Endothelial cell (in vitro differentiated cells): ENCODE measurements at regions not wholly inside any gene's neighbourhood (a gene's known extent, or its start where the extent isn't known, plus 50 kb on each side); places are given as distances from the start of the nearest gene placed in this dataset.

Source experiments
- DNase-seq: peaks from one replicate; pipeline ENCODE4 v3.0.0; 2021; ENCODE audit warnings: low spot score
- H3K27ac Mint-ChIP-seq: one replicate; pipeline ENCODE4 v1.8.0; 2021; ENCODE audit warnings: mixed read lengths, inconsistent platforms; ENCODE audit not compliant: unreplicated experiment
- H3K27me3 Mint-ChIP-seq: one replicate; pipeline ENCODE4 v1.8.0; 2021; ENCODE audit warnings: mild to moderate bottlenecking, moderate library complexity, mixed read lengths, inconsistent platforms; ENCODE audit not compliant: unreplicated experiment
- H3K36me3 Mint-ChIP-seq: one replicate; pipeline ENCODE4 v1.8.0; 2021; ENCODE audit warnings: mild to moderate bottlenecking, low read depth, mixed read lengths, inconsistent platforms; ENCODE audit not compliant: unreplicated experiment
- H3K4me1 Mint-ChIP-seq: one replicate; pipeline ENCODE4 v1.8.0; 2021; ENCODE audit warnings: mild to moderate bottlenecking, mixed read lengths, inconsistent platforms; ENCODE audit not compliant: unreplicated experiment
- H3K4me3 Mint-ChIP-seq: one replicate; pipeline ENCODE4 v1.8.0; 2021; ENCODE audit warnings: mild to moderate bottlenecking, mixed read lengths, inconsistent platforms; ENCODE audit not compliant: unreplicated experiment
- H3K9me3 Mint-ChIP-seq: one replicate; pipeline ENCODE4 v1.8.0; 2021; ENCODE audit warnings: mixed read lengths, inconsistent platforms; ENCODE audit not compliant: unreplicated experiment
- TF ChIP-seq, protein P1 (sequence below): fragments of 200-600 bp; sonication (generic); IDR thresholded peaks from one replicate; pipeline ENCODE4 v1.5.0; 2021; ENCODE audit warnings: antibody characterized with exemption; ENCODE audit not compliant: unreplicated experiment

DNA sequence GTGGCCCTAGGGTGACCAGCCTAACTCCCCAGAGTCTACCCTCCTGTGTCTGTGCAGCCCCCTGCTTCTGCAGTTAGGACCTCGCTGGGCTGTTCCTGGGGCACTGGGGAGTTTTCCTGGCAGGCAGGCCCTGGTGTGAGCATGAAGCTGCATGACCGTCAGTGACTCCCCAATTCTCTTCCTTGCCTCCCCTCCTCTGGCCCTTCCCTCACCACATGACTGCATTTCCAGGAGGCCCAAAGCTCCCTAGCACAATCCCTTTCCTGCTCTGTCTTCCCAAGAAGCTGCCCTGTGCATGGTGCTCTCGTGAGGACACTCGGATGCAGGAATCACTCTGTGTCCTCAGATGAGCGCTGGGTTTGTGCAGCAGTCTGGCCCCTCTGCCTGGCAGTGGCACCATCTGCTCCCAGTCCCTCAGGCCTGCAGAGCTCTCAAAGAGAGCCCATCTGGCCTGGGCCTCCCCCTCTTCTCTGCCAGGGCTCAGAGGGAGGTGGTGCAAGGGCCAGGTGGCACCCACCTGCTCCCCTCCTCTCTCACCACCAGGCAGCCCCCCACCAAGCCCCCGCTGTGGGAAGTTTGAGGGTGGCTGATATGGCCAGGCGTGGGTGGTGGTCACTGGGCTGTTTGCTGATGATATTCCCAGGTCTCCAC, 125.6 kb upstream of the HS6ST1 start:
- Mint-ChIP-seq H3K27ac (no peak overlapping the region), H3K27me3 (peaks cover 7% of the 10 kb centered on the region), H3K4me3 (no peak overlapping the region), H3K9me3 (no peaks in the 10 kb centered on the region), H3K4me1 (peaks cover 13% of the 10 kb centered on the region), H3K36me3 (no peaks in the 10 kb centered on the region)
- TF ChIP-seq, protein P1, sequence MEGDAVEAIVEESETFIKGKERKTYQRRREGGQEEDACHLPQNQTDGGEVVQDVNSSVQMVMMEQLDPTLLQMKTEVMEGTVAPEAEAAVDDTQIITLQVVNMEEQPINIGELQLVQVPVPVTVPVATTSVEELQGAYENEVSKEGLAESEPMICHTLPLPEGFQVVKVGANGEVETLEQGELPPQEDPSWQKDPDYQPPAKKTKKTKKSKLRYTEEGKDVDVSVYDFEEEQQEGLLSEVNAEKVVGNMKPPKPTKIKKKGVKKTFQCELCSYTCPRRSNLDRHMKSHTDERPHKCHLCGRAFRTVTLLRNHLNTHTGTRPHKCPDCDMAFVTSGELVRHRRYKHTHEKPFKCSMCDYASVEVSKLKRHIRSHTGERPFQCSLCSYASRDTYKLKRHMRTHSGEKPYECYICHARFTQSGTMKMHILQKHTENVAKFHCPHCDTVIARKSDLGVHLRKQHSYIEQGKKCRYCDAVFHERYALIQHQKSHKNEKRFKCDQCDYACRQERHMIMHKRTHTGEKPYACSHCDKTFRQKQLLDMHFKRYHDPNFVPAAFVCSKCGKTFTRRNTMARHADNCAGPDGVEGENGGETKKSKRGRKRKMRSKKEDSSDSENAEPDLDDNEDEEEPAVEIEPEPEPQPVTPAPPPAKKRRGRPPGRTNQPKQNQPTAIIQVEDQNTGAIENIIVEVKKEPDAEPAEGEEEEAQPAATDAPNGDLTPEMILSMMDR, result no peak
- DNase-seq, result peak; percentile 1

DNA sequence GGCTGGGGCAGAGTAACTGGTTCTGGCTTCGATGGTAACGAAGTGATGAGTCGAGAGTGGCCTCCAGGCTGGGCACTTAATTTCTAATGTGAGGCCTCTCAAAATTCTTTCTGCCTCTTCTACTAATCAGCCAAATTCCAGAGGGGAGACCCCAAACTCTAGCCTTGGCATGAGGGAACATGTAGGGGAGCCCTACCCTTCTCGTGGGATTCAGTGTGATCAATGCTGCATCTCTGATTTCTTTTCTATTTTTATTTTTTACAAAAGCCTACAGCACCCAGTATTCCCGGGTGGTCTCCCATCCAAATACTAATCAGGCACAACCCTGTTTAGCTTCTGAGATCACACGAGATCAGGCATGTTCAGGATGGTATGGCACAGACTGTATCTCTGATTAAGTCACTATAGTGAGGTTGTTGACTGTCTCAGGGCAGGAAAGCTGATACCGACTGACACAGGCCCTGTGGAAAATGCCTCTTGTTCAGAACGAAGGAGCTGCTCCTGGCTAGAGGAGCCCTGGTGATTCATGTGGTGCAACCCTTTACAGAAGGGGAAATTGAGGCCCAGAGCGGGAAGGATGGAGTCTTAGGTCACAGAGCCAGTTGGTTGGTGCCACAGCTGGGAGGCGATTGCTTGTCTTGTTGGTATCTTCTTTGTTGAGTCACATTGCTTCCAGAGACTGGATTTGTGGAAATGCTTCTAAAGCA, 126.3 kb upstream of the HS6ST1 start:
- H3K9me3 Mint-ChIP-seq, result no peaks in the 10 kb centered on the region
- TF ChIP-seq, protein P1, result no peak
- DNase-seq, result peak; percentile 1
- H3K4me1 Mint-ChIP-seq, result peaks cover 13% of the 10 kb centered on the region
- no peak overlapping the region for H3K27ac Mint-ChIP-seq
- H3K4me3 Mint-ChIP-seq, result no peak overlapping the region
- peaks cover 5% of the 10 kb centered on the region for H3K27me3 Mint-ChIP-seq
- H3K36me3 Mint-ChIP-seq, result no peaks in the 10 kb centered on the region

DNA sequence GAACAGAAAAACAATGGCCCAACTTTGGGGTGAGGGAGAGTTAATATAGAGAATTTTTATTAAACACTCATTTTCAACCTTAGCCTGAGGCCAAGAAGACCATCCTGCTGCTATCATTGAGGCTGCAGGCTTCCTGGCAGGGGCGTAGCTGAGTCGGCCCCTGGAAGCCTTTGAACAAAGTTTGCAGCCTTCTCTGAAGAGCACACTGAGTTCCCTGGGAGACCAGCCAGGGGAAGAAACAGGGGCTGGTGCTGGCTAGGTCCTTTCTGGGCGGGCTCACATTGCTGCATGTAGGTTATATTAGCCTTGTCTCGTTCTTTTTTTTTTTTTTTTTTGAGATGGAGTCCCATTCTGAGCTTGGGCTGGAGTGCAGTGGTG, 126.8 kb upstream of the HS6ST1 start:
- peaks cover 5% of the 10 kb centered on the region for H3K27me3 Mint-ChIP-seq
- no peak overlapping the region for H3K4me3 Mint-ChIP-seq
- H3K27ac Mint-ChIP-seq, result no peak overlapping the region
- no peaks in the 10 kb centered on the region for H3K9me3 Mint-ChIP-seq
- peak; percentile 0 for DNase-seq
- peaks cover 13% of the 10 kb centered on the region for H3K4me1 Mint-ChIP-seq
- TF ChIP-seq, protein P1, result no peak
- no peaks in the 10 kb centered on the region for H3K36me3 Mint-ChIP-seq

DNA sequence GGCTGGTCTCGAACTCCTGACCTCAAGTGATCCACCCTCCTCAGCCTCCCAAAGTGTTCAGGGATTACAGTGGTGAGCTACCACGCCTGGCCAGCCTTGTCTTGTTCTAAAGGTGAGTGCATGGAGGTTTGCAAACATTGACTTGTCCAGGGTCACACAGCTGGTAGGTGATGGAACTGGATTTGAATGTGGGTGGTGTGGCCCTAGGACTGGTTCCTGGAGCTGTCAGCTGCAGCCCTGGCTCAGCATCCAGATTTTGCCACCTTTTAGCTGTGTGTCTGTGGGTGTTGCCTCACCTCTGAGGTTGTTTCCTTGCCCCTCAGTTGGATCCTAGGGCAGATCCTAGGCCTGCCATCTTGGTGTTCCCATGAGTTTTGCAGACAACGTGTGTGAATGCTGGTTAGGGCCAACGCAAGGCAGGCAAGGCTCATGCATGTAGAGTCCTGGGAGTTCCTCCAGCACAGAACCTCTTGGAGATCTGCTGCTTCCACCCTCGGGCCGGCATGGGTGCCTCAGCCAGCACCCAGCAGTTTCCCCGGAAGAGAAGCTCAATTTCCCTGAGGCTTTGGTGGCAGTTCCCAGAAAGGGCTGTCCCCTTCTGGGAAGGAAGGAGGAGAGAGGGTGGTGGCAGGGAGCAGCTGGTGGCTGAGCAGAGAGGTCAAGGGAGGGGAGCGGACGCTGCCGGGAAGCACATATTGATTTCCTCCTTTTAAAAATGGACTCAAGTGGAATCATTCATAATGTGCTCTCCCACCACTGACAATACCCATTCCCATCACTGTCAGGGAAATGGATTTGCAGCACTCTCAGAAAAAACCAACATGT, 127.6 kb upstream of the HS6ST1 start:
- H3K4me1 Mint-ChIP-seq, result peaks cover 13% of the 10 kb centered on the region
- no peak overlapping the region for H3K4me3 Mint-ChIP-seq
- no peaks in the 10 kb centered on the region for H3K9me3 Mint-ChIP-seq
- peak; percentile 2 for DNase-seq
- H3K27ac Mint-ChIP-seq, result no peak overlapping the region
- H3K27me3 Mint-ChIP-seq, result peaks cover 11% of the 10 kb centered on the region
- H3K36me3 Mint-ChIP-seq, result peaks cover 4% of the 10 kb centered on the region
- TF ChIP-seq, protein P1, result no peak
